H4 (cell line): ENCODE measurements at regions not wholly inside any gene's neighbourhood (a gene's known extent, or its start where the extent isn't known, plus 50 kb on each side); places are given as distances from the start of the nearest gene placed in this dataset.

Source experiments
- DNase-seq: peaks from one replicate; pipeline ENCODE4 v3.0.0-alpha.2; 2015; ENCODE audit warnings: low spot score

- no peak for DNase-seq
Observed at GRCh38 chr6:22940581-22941290, 371.4 kb downstream of the HDGFL1 start.

DNA sequence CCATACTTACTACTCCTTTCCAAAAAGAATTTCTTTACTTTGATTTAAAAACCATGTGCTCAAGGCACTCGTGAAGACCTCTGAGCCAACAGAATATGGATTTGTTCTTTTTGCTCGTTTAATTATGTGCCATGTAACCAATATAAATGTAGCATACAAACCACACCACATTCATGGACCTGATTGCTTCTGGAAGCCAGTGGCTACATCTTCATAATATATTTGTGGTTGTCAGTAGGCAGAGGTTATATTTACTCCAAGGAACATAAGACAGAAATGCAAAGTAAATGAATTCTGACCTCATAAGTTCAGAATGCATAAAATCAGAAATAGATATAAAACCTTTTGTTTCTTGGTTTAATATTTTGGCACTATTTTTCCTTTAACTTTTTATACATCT is 373.0 kb downstream of the HDGFL1 start:
- no peak for DNase-seq

GRCh38 chr6:22943327-22943726 is 374.0 kb downstream of the HDGFL1 start:
- no peak for DNase-seq

DNA sequence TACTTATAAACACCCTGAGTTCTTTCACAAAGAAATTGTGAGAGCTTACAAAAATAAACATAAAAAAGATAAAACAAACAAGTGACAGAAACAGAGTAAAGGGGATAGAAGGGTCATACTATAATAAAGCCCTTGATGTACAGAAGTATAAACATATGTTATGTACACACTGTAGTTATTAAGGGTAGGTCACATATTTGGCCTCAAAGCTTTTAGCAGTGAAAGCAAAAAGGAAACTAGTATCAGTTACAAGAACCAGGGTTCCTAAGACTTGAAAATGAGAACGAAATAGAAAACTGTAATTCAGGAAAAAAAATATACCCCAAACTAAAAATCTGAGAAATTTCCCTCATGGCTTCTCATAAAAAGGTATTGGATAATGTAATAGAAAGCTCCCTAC is 380.6 kb downstream of the HDGFL1 start:
- no peak for DNase-seq

GRCh38 chr6:22952097-22952496 is 382.7 kb downstream of the HDGFL1 start:
- no peak for DNase-seq

- peak; percentile 13 for DNase-seq
Observed at GRCh38 chr6:22954749-22955385, 385.5 kb downstream of the HDGFL1 start.

- DNase-seq: no peak
Observed at GRCh38 chr6:22956029-22956681, 386.8 kb downstream of the HDGFL1 start.

DNA sequence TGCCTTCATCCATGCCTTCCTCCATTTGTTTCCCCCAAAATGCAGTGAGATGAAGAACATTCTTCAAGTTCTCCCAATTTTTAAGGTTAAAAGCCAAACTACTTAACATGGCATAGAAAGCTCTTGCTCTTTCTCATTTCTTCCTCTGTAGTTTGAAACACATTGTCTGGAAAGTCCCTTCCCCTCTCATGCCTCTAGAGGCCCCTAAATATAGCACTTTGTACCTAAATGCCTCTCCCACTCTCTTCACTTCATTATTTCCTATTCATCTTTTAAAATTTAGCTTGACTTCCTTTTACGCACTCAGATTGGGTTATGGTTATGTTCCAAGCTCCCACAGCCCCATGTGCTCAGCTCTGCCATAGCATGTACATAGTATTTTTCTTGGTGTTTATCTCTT is 389.3 kb downstream of the HDGFL1 start:
- no peak for DNase-seq

DNA sequence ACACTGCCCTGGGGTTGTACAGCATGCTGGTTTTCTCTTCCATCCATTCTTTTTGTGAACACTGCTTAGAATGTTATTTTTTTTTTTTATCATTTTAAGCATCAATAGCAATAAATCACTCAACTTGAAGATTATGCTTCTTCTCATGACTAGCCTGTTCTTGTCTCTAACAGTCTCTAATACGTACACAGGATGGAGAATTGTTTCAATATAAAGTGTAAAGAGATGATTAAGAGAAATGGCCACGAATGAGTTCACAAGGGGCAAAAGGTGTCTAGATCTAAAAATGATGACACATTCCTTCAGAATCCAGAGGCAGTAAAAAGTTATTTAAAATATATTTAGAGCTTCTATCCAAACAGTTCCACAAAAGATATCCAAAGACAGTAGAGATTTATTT is 390.2 kb downstream of the HDGFL1 start:
- no peak for DNase-seq

- no peak for DNase-seq
Observed at GRCh38 chr6:22964334-22964733, 395.0 kb downstream of the HDGFL1 start.

DNA sequence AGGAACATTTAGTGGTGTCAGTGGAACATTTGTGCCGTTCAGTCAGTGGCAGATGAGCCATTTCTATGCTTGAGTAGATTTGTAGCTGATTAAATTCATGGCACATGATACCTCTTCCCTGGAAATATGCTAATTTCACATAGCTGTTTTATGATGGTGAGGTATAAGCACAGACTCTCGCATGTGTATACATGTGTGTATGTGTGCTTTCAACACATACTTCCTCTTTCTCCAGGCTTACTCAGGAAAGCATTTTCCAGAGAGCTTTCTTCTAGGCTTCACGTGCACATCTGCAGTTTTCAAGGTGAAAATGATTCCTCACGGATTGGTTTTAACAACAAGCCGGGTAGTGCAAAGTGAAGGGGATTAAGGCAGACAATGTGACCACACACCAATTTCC is 396.5 kb downstream of the HDGFL1 start:
- DNase-seq: no peak

- DNase-seq: no peak
Observed at GRCh38 chr6:22966691-22967422, 397.5 kb downstream of the HDGFL1 start.

GRCh38 chr6:22970004-22970403 is 400.6 kb downstream of the HDGFL1 start:
- no peak for DNase-seq

- DNase-seq: no peak
Observed at GRCh38 chr6:22972771-22973170, 403.4 kb downstream of the HDGFL1 start.

GRCh38 chr6:22975079-22975478 is 405.7 kb downstream of the HDGFL1 start:
- DNase-seq: no peak

- no peak for DNase-seq
Observed at GRCh38 chr6:22980446-22980845, 411.1 kb downstream of the HDGFL1 start.

DNA sequence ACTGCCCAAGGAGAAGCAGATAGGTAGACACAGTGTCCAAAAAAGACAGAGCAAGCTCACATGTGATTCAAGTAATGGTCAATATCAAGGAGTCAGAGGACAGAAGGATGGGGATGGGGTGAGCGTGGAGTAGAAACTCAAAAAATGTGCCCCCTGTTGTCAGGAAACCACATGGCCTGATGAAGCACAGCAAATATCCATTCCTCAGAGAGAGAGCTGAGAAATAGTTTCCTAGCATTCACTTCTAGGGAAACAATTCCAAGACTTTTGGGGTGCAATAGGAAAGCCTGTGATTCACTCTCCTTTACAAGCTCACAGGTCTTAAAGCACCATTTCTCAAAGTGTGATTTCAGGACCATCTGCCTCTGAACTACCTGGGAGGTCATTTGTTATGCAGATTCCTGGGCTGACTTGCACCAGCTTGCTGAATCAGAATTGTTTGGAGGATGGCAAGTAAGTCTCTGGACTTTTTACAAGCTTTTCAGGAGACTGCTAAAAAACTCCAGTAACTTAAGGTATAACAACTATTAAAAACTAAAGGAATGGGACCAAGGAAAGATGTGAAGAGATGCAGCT is 432.8 kb downstream of the HDGFL1 start:
- no peak for DNase-seq

- DNase-seq: peak; percentile 82
Observed at GRCh38 chr6:23003671-23004467, 434.5 kb downstream of the HDGFL1 start.

GRCh38 chr6:23006656-23007055 is 437.3 kb downstream of the HDGFL1 start:
- no peak for DNase-seq

DNA sequence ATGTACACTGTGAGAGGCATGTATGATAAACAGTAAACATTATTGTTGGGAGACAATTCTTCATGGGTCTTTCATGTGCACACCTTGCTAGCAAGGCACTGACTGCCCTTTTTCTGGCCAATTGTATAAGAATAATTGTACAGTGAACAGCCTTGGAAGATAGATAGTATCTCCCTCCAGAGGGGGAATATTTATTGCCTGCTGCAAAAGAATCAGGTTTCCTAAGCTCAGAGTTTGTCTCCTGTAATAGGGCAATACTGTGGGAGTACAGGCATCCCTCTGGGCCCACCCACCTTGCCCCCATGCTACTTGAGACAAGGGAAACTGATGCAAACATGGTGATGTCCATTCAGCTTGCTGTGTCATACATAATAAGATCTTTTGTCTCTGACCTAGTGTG is 442.2 kb downstream of the HDGFL1 start:
- DNase-seq: no peak

- DNase-seq: no peak
Observed at GRCh38 chr6:23013776-23014175, 444.4 kb downstream of the HDGFL1 start.
